ENCODE measurements at regions not wholly inside any gene's neighbourhood (a gene's known extent, or its start where the extent isn't known, plus 50 kb on each side); places are given as distances from the start of the nearest gene placed in this dataset.
"Not testable (repeated sequence)": the region's sequence is repeated elsewhere in the genome, so short reads cannot be mapped to it uniquely, and the experiment has no call there.

DNA sequence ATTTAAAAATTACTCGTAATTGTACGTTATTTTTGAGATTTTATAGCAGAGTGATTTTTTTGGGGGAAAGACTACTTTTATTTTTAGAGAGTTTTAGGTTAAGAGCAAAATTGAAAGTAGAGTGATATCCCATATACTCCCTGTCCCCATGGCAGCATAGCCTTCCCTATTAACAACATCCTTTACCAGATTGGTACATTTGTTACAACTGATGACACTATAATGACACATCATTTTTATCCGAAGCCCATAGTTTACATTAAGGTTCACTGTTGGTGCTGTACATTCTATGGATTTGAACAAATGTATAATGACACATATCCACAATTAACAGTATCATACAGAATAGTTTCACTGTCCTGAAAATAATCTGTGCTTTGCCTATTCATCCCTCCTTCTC, 1126.4 kb upstream of the CITED2 start:
- Histone ChIP-seq H3K27me3 (no peaks in the 10 kb centered on the region), H3K4me1 (ENCODE audit: insufficient read depth) (no peaks in the 10 kb centered on the region), H3K79me2 (no peaks in the 10 kb centered on the region), H3K27ac (no peak overlapping the region), H3K36me3 (replicated peaks; ENCODE audit: insufficient read depth, low read depth) (no peaks in the 10 kb centered on the region), H3K9me3 (ENCODE audit: low read depth) (no peaks in the 10 kb centered on the region), H3K4me3 (no peak overlapping the region), H3K9me2 (replicated peaks; ENCODE audit: insufficient read depth) (no peaks in the 10 kb centered on the region), H2AFZ (no peak overlapping the region), H4K20me1 (ENCODE audit: insufficient read depth, poor library complexity, severe bottlenecking) (no peaks in the 10 kb centered on the region), H3K4me2 (no peak overlapping the region)
- no peak for DNase-seq (ENCODE audit: low spot score)
- TF ChIP-seq, protein P1, sequence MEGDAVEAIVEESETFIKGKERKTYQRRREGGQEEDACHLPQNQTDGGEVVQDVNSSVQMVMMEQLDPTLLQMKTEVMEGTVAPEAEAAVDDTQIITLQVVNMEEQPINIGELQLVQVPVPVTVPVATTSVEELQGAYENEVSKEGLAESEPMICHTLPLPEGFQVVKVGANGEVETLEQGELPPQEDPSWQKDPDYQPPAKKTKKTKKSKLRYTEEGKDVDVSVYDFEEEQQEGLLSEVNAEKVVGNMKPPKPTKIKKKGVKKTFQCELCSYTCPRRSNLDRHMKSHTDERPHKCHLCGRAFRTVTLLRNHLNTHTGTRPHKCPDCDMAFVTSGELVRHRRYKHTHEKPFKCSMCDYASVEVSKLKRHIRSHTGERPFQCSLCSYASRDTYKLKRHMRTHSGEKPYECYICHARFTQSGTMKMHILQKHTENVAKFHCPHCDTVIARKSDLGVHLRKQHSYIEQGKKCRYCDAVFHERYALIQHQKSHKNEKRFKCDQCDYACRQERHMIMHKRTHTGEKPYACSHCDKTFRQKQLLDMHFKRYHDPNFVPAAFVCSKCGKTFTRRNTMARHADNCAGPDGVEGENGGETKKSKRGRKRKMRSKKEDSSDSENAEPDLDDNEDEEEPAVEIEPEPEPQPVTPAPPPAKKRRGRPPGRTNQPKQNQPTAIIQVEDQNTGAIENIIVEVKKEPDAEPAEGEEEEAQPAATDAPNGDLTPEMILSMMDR (IDR thresholded peaks at IDR 0.05; ENCODE audit: poor library complexity): no peak
- no peak for TF ChIP-seq EZH2phosphoT487 (IDR thresholded peaks at IDR 0.05; ENCODE audit: low read depth, severe bottlenecking, unreplicated experiment)
- no peak for TF ChIP-seq EZH2 (IDR thresholded peaks at IDR 0.05; ENCODE audit: borderline replicate concordance)
- 95% methylated on average over 3 of the region's 3 CpGs for WGBS (ENCODE audit: low lambda C conversion rate, missing lambda C conversion rate)

DNA sequence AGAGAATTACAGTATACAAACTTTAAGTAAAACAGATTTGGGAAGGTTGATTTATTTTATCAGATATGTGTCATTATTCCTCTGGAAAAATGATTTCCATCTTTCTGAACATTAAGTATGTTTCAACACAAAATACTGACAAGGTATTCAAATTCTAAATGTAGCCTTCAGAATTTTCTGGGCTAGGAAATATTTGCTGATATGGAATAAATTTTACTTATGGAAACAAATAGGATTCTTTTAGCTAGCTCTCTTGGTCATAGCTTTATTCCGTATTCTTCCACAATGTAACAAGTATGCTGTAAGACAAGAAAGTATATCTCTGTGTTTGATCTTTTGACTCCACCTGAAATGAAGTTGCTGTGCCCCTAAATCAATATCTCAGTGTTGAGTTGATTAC, 1125.2 kb upstream of the CITED2 start:
- no peaks in the 10 kb centered on the region for H3K9me3 ChIP-seq (ENCODE audit: low read depth)
- no peak for DNase-seq (ENCODE audit: low spot score)
- TF ChIP-seq, protein P1 (IDR thresholded peaks at IDR 0.05; ENCODE audit: poor library complexity): no peak
- TF ChIP-seq EZH2 (IDR thresholded peaks at IDR 0.05; ENCODE audit: borderline replicate concordance) (no peak), EZH2phosphoT487 (IDR thresholded peaks at IDR 0.05; ENCODE audit: low read depth, severe bottlenecking, unreplicated experiment) (no peak)
- H3K4me2 ChIP-seq: no peak overlapping the region
- 65% methylated on average over 1 of the region's 1 CpG for WGBS (ENCODE audit: low lambda C conversion rate, missing lambda C conversion rate)
- H3K4me3 ChIP-seq: no peak overlapping the region
- no peak overlapping the region for H2AFZ ChIP-seq
- H3K4me1 ChIP-seq (ENCODE audit: insufficient read depth): no peaks in the 10 kb centered on the region
- no peaks in the 10 kb centered on the region for H3K9me2 ChIP-seq (replicated peaks; ENCODE audit: insufficient read depth)
- H4K20me1 ChIP-seq (ENCODE audit: insufficient read depth, poor library complexity, severe bottlenecking): no peaks in the 10 kb centered on the region
- no peaks in the 10 kb centered on the region for H3K79me2 ChIP-seq
- H3K36me3 ChIP-seq (replicated peaks; ENCODE audit: insufficient read depth, low read depth): no peaks in the 10 kb centered on the region
- H3K27ac ChIP-seq: no peak overlapping the region
- H3K27me3 ChIP-seq: no peaks in the 10 kb centered on the region

DNA sequence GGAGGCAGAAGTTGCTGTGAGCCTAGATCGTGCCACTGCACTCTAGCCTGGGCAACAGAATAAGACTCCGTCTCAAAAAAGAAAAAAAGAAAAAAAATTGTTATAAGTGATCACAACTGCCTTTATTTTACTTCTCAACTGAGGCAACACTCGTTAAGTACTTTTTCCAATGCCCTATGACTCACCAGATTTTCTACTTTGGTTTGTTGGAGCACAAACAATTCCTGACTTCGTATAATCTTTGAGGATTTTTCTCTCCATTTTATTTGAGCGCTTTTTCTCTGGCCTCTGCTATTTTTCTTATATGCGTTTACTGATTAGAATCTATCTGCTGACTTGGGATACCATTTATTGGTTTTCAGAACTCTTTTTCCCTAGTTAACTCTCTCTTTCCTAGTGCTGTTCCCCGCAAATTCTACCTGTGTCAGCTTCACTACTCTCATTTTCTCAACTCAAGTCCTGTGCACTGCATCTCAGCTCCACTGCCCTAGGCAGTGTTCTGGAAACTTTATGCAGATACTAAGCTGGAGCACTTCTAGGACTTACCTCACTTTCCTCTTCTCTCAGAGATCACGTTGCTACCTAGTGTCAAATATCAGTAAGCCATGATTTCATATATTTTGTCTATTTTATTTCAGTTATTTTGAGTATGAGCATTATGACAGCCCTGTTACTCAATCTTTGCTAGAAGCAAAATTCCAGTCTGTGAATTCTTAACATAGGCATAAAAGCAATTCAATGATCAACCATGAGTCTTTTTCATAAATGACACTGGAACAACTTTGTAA, 1120.1 kb upstream of the CITED2 start:
- H3K4me2 ChIP-seq: no peak overlapping the region
- H3K4me3 ChIP-seq: no peak overlapping the region
- H3K9me3 ChIP-seq (ENCODE audit: low read depth): no peaks in the 10 kb centered on the region
- TF ChIP-seq EZH2 (IDR thresholded peaks at IDR 0.05; ENCODE audit: borderline replicate concordance): no peak
- TF ChIP-seq, protein P1 (IDR thresholded peaks at IDR 0.05; ENCODE audit: poor library complexity): no peak
- no peak for TF ChIP-seq EZH2phosphoT487 (IDR thresholded peaks at IDR 0.05; ENCODE audit: low read depth, severe bottlenecking, unreplicated experiment)
- no peaks in the 10 kb centered on the region for H4K20me1 ChIP-seq (ENCODE audit: insufficient read depth, poor library complexity, severe bottlenecking)
- no peak overlapping the region for H3K27ac ChIP-seq
- H2AFZ ChIP-seq: no peak overlapping the region
- no peaks in the 10 kb centered on the region for H3K27me3 ChIP-seq
- no peaks in the 10 kb centered on the region for H3K9me2 ChIP-seq (replicated peaks; ENCODE audit: insufficient read depth)
- H3K4me1 ChIP-seq (ENCODE audit: insufficient read depth): no peaks in the 10 kb centered on the region
- 82% methylated on average over 8 of the region's 8 CpGs for WGBS (ENCODE audit: low lambda C conversion rate, missing lambda C conversion rate)
- no peaks in the 10 kb centered on the region for H3K79me2 ChIP-seq
- H3K36me3 ChIP-seq (replicated peaks; ENCODE audit: insufficient read depth, low read depth): no peaks in the 10 kb centered on the region
- DNase-seq (ENCODE audit: low spot score): no peak

DNA sequence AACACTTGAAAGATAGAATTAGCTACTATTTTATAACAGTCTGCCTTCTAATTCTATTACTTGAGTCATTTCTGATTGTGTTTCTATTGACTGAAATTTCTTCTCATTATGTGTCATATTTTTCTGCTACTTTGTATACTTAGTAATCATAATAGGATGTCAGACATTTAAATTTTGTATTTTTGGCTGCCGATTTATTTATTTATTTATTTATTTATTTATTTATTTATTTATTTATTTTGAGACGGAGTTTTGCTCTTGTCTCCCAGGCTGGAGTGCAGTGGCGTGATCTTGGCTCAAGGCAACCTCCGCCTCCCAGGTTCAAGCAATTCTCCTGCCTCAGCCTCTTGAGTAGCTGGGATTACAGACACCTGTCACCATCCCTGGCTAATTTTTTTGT, 1119.0 kb upstream of the CITED2 start:
- WGBS (ENCODE audit: low lambda C conversion rate, missing lambda C conversion rate): 96% methylated on average over 4 of the region's 4 CpGs
- H3K36me3 ChIP-seq (replicated peaks; ENCODE audit: insufficient read depth, low read depth); H3K9me2 ChIP-seq (replicated peaks; ENCODE audit: insufficient read depth): not testable (repeated sequence)

More for the DNA sequence above, 1119.0 kb upstream of the CITED2 start:
- H3K4me3 ChIP-seq; H3K27me3 ChIP-seq; H3K27ac ChIP-seq; H3K9me3 ChIP-seq (ENCODE audit: low read depth); DNase-seq (ENCODE audit: low spot score); H2AFZ ChIP-seq; H3K4me2 ChIP-seq; H3K79me2 ChIP-seq; H3K4me1 ChIP-seq (ENCODE audit: insufficient read depth); H4K20me1 ChIP-seq (ENCODE audit: insufficient read depth, poor library complexity, severe bottlenecking): not testable (repeated sequence)

Measured in hepatocyte (in vitro differentiated cells).